HCT116 (cell line): ENCODE measurements at regions not wholly inside any gene's neighbourhood (a gene's known extent, or its start where the extent isn't known, plus 50 kb on each side); places are given as distances from the start of the nearest gene placed in this dataset.

Experiments used
- ATAC-seq: fragments of 200-7000 bp; cut with Tn5 transposase; 2 replicates; pipeline ENCODE4 v1.9.1; 2020; ENCODE audit warnings: mild to moderate bottlenecking, moderate library complexity
- BruUV-seq: library from RNA; stranded (reverse); fragments of 400-500 nt; replicated peaks from 2 replicates; lab custom pipeline; 2021; lab: Mats Ljungman, UMichigan
- CTCF ChIA-PET: fragments of 300-600 bp; sonication (Branson Sonifier 250); formaldehyde crosslinking; loops from one replicate; lab custom pipeline; 2021; ENCODE audit warnings: antibody characterized with exemption; lab: Charles Lee
- POLR2A ChIA-PET: fragments of 300-600, 350-600 bp; sonication (Branson Sonifier 250); formaldehyde crosslinking; loops from one replicate; lab custom pipeline; 2021; ENCODE audit warnings: antibody characterized with exemption; lab: Charles Lee
- RAD21 ChIA-PET, 2 experiments: fragments of 300-600 bp; sonication (Branson Sonifier 250); formaldehyde crosslinking; loops; one replicate each; lab custom pipeline; 2023; ENCODE audit warnings: low total read pairs in 2 of 2; ENCODE audit not compliant: uncharacterized antibody in 2 of 2, unreplicated experiment in 2 of 2, low non-redundant PET in 1 of 2; lab: Charles Lee
- DNase-seq: peaks from one replicate; pipeline ENCODE4 v3.0.0-alpha.2; 2010; ENCODE audit warnings: low read depth, low spot score
- H2AFZ ChIP-seq: fragments of 200-600 bp; shearing (Covaris generic), sonication (generic); 2 replicates; pipeline ENCODE4 v1.6.1; 2017; ENCODE audit warnings: low read depth, mixed run types, mixed read lengths, antibody characterized with exemption, low read length; ENCODE audit not compliant: poor library complexity, severe bottlenecking
- H3K27ac ChIP-seq: 2 replicates; pipeline ENCODE4 v1.5.1; 2012; ENCODE audit warnings: low read depth, low read length
- H3K27me3 ChIP-seq: fragments of 200-600 bp; sonication (generic); 2 replicates; pipeline ENCODE4 v1.6.1; 2016; ENCODE audit warnings: mixed run types, low read length, mixed read lengths; ENCODE audit not compliant: insufficient read depth
- H3K36me3 ChIP-seq, 2 experiments: fragments of 200-500 bp in 1 of 2; fragments of 200-600 bp in 1 of 2; sonication (Bioruptor generic) in 1 of 2; sonication (generic) in 1 of 2; 2 replicates each; pipeline versions ENCODE4 v1.5.1 to v1.6.1; 2014 to 2016; ENCODE audit warnings: low read length in 2 of 2, inconsistent platforms in 1 of 2, mixed read lengths in 1 of 2, mixed run types in 1 of 2; ENCODE audit not compliant: insufficient read depth in 2 of 2, control insufficient read depth in 1 of 2
- H3K4me1 ChIP-seq, 2 experiments: fragments of 200-600 bp in 1 of 2; sonication (generic) in 1 of 2; 2 replicates each; pipeline versions ENCODE4 v1.5.1 to v1.6.1; 2012 to 2017; ENCODE audit warnings: low read length in 2 of 2, inconsistent platforms in 1 of 2, mild to moderate bottlenecking in 1 of 2, mixed read lengths in 1 of 2, mixed run types in 1 of 2, moderate library complexity in 1 of 2; ENCODE audit not compliant: insufficient read depth in 2 of 2, control insufficient read depth in 1 of 2
- H3K4me2 ChIP-seq: fragments of 200-600 bp; sonication (generic); 2 replicates; pipeline ENCODE4 v1.6.1; 2017; ENCODE audit warnings: mixed run types, low read length, mixed read lengths
- H3K4me3 ChIP-seq, 2 experiments: fragments of 200-600 bp in 1 of 2; sonication (generic) in 1 of 2; replicated peaks in 1 of 2; 2 replicates each; pipeline ENCODE4 v1.5.1; 2011 to 2016; ENCODE audit warnings: low read length in 2 of 2, control low read depth in 1 of 2, low read depth in 1 of 2, mild to moderate bottlenecking in 1 of 2, mixed read lengths in 1 of 2, mixed run types in 1 of 2
- H3K79me2 ChIP-seq: fragments of 200-600 bp; sonication (generic); 2 replicates; pipeline ENCODE4 v1.6.1; 2017; ENCODE audit warnings: mild to moderate bottlenecking, mixed run types, low read length, moderate library complexity, mixed read lengths; ENCODE audit not compliant: insufficient read depth
- H3K9ac ChIP-seq: fragments of 200-600 bp; sonication (generic); 2 replicates; pipeline ENCODE4 v1.6.1; 2016; ENCODE audit warnings: low read length, mixed read lengths
- H3K9me2 ChIP-seq: fragments of 200-600 bp; sonication (generic), shearing (Covaris generic); 2 replicates; pipeline ENCODE4 v1.6.1; 2017; ENCODE audit warnings: mixed run types, mild to moderate bottlenecking, moderate library complexity; ENCODE audit not compliant: insufficient read depth
- H3K9me3 ChIP-seq, 2 experiments: fragments of 200-500 bp in 1 of 2; fragments of 200-600 bp in 1 of 2; sonication (Bioruptor generic) in 1 of 2; sonication (generic) in 1 of 2; 2 replicates each; pipeline ENCODE4 v1.6.1; 2014 to 2017; ENCODE audit warnings: low read length in 2 of 2, mixed read lengths in 2 of 2, inconsistent platforms in 1 of 2, low read depth in 1 of 2, mild to moderate bottlenecking in 1 of 2, mixed run types in 1 of 2, moderate library complexity in 1 of 2; ENCODE audit not compliant: control insufficient read depth in 1 of 2, insufficient read depth in 1 of 2
- H4K20me1 ChIP-seq: fragments of 200-600 bp; sonication (generic), shearing (Covaris generic); 2 replicates; pipeline ENCODE4 v1.6.1; 2017; ENCODE audit warnings: mixed run types, mild to moderate bottlenecking, moderate library complexity; ENCODE audit not compliant: insufficient read depth
- ATF3 ChIP-seq: IDR thresholded peaks from 2 replicates; pipeline ENCODE4 v1.6.1; 2012
- CEBPB ChIP-seq: IDR thresholded peaks from 2 replicates; pipeline ENCODE4 v1.6.1; 2012; ENCODE audit warnings: low read depth
- CTCF ChIP-seq, 3 experiments: fragments of 200-600 bp in 1 of 3; sonication (generic) in 1 of 3; IDR thresholded peaks in 2 of 3; conservative IDR thresholded peaks in 1 of 3; 2 replicates each; pipeline ENCODE4 v1.5.1; 2012 to 2017; ENCODE audit warnings: low read depth in 2 of 3, low read length in 2 of 3, antibody characterized with exemption in 1 of 3, borderline replicate concordance in 1 of 3, control low read depth in 1 of 3, mild to moderate bottlenecking in 1 of 3, mixed read lengths in 1 of 3, mixed run types in 1 of 3, moderate library complexity in 1 of 3; ENCODE audit not compliant: insufficient read depth in 1 of 3
- EGR1 ChIP-seq: IDR thresholded peaks from 2 replicates; pipeline ENCODE4 v1.6.1; 2012; ENCODE audit warnings: low read depth
- ELF1 ChIP-seq: IDR thresholded peaks from 2 replicates; pipeline ENCODE4 v1.6.1; 2012; ENCODE audit warnings: low read depth, borderline replicate concordance
- EZH2 ChIP-seq: fragments of 200-600 bp; sonication (generic); IDR thresholded peaks from 2 replicates; pipeline ENCODE4 v1.6.1; 2017; ENCODE audit warnings: antibody characterized with exemption, mixed run types
- FOSL1 ChIP-seq: IDR thresholded peaks from 2 replicates; pipeline ENCODE4 v1.6.1; 2012; ENCODE audit warnings: low read depth
- JUND ChIP-seq: IDR thresholded peaks from 2 replicates; pipeline ENCODE4 v1.6.1; 2012
- POLR2A ChIP-seq: IDR thresholded peaks from 2 replicates; pipeline ENCODE4 v1.7.0; 2011; ENCODE audit warnings: borderline replicate concordance; ENCODE audit not compliant: insufficient read depth, insufficient read length; ENCODE audit errors: extremely low read depth
- POLR2AphosphoS5 ChIP-seq: IDR thresholded peaks from 2 replicates; pipeline ENCODE4 v1.6.1; 2011; ENCODE audit warnings: mild to moderate bottlenecking, low read depth, low read length, moderate library complexity
- RAD21 ChIP-seq: IDR thresholded peaks from 2 replicates; pipeline ENCODE4 v1.6.1; 2012; ENCODE audit warnings: low read depth, mild to moderate bottlenecking
- YY1 ChIP-seq: IDR thresholded peaks from 2 replicates; pipeline ENCODE4 v1.6.1; 2011; ENCODE audit warnings: low read length, low read depth, moderate library complexity, mild to moderate bottlenecking; ENCODE audit not compliant: insufficient replicate concordance; ENCODE audit errors: extremely low read depth
- ZBTB33 ChIP-seq: IDR thresholded peaks from 2 replicates; pipeline ENCODE4 v1.6.1; 2011; ENCODE audit warnings: mild to moderate bottlenecking, low read length, moderate library complexity; ENCODE audit not compliant: insufficient replicate concordance; ENCODE audit errors: extremely low read depth
- ZFX ChIP-seq: fragments of 450-650 bp; IDR thresholded peaks from 2 replicates; pipeline ENCODE4 v1.6.1; 2017
- ZNF274 ChIP-seq: fragments of 200-500 bp; sonication (Bioruptor generic); IDR thresholded peaks from 2 replicates; pipeline ENCODE4 v1.6.1; 2014; ENCODE audit warnings: mild to moderate bottlenecking, low read depth, low read length, inconsistent platforms
- intact Hi-C: fragments of 100-400 bp; cut with micrococcal nuclease; formaldehyde crosslinking; loops from 2 replicates; pipeline ENCODE4 v1.10.0; 2022

DNA sequence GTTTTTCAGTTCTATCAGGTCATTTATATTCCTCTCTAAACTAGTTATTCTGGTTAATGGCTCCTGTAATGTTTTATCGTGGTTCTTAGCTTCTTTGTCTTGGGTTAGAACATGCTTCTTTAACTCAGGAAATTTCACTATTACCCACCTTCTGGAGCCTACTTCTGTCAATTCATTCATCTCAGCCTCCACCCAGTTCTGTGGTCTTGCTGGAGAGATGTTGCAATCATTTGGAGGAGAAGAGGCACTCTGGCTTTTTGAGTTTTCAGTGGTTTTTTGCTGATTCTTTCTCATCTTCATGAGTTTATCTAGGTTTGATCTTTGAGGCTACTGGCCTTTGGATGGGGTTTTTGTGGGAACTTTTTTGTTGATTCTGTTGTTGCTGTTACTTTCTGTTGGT lies 213.0 kb downstream of the BRINP2 start:
- no peak for ATAC-seq
- intact Hi-C loops: no loop called here
- Histone ChIP-seq H2AFZ (no peak overlapping the region), H3K36me3 (no peaks in the 10 kb centered on the region), H3K4me3 (no peak overlapping the region), H3K27ac (no peak overlapping the region), H3K79me2 (no peaks in the 10 kb centered on the region), H3K4me2 (no peak overlapping the region), H4K20me1 (no peaks in the 10 kb centered on the region), H3K9me2 (no peaks in the 10 kb centered on the region), H3K4me1 (no peaks in the 10 kb centered on the region), H3K9ac (no peak overlapping the region), H3K9me3 (no peaks in the 10 kb centered on the region), H3K27me3 (no peaks in the 10 kb centered on the region; the same call in 1 of the 2 replicates)
- no TSS peak for BruUV-seq
- RAD21 ChIA-PET: no interaction called here
- POLR2A ChIA-PET: no interaction called here
- DNase-seq: no peak
- CTCF ChIA-PET: no interaction called here
- TF ChIP-seq ATF3 (no peak), EGR1 (no peak), FOSL1 (no peak)
- TF ChIP-seq, all 23 proteins: peak for 0

GRCh38 chr1:177377866-177378265 lies 207.1 kb downstream of the BRINP2 start:
- no peak overlapping the region for H3K4me3 ChIP-seq
- no TSS peak for BruUV-seq
- no peaks in the 10 kb centered on the region for H3K27me3 ChIP-seq
- no peak overlapping the region for H3K4me2 ChIP-seq
- no peaks in the 10 kb centered on the region for H3K9me3 ChIP-seq
- no peaks in the 10 kb centered on the region for H3K36me3 ChIP-seq
- H3K79me2 ChIP-seq: no peaks in the 10 kb centered on the region
- POLR2A ChIA-PET: no interaction called here
- ATAC-seq: no peak
- intact Hi-C loops: no loop called here
- H3K4me1 ChIP-seq: no peaks in the 10 kb centered on the region
- H2AFZ ChIP-seq: no peak overlapping the region
- CTCF ChIA-PET: no interaction called here
- H3K9me2 ChIP-seq: no peaks in the 10 kb centered on the region
- DNase-seq: no peak
- H4K20me1 ChIP-seq: no peaks in the 10 kb centered on the region
- RAD21 ChIA-PET: no interaction called here
- H3K9ac ChIP-seq: no peak overlapping the region
- H3K27ac ChIP-seq: no peak overlapping the region
- TF ChIP-seq CEBPB: no peak
- no peak for TF ChIP-seq EGR1
- no peak for TF ChIP-seq ZNF274
- TF ChIP-seq ZBTB33: no peak
- no peak for TF ChIP-seq CTCF (IDR thresholded peaks at IDR 0.05 in 2 of 3, conservative IDR thresholded peaks at IDR 0.05 in 1 of 3; ENCODE audit: borderline replicate concordance in 1 of 3, insufficient read depth in 1 of 3, low read depth in 2 of 3, low read length in 2 of 3)
- TF ChIP-seq POLR2AphosphoS5: no peak
- no peak for TF ChIP-seq JUND
- TF ChIP-seq POLR2A: no peak
- no peak for TF ChIP-seq ZFX
- TF ChIP-seq EZH2: no peak
- no peak for TF ChIP-seq YY1
- TF ChIP-seq ELF1: no peak
- TF ChIP-seq RAD21: no peak
